ENCODE measurements at regions not wholly inside any gene's neighbourhood (a gene's known extent, or its start where the extent isn't known, plus 50 kb on each side); places are given as distances from the start of the nearest gene placed in this dataset.

GRCh38 chr18:71966791-71967190 lies 577.4 kb downstream of the CBLN2 start:
- no peaks in the 10 kb centered on the region for H3K4me1 Mint-ChIP-seq
- no peaks in the 10 kb centered on the region for H3K79me2 ChIP-seq (ENCODE audit: insufficient read depth, low read length)
- H3K36me3 ChIP-seq (replicated peaks in 1 of 2; ENCODE audit: control insufficient read depth in 1 of 2, insufficient read depth in 2 of 2, low read length in 2 of 2) = no peaks in the 10 kb centered on the region
- intact Hi-C loops (cut with micrococcal nuclease) = no loop called here
- H3K36me3 Mint-ChIP-seq = no peaks in the 10 kb centered on the region
- H3K4me1 ChIP-seq (ENCODE audit: control insufficient read depth in 1 of 2, insufficient read depth in 2 of 2, low read length in 2 of 2) = no peaks in the 10 kb centered on the region
- peaks cover 0 to 6% (median 2%) of the 10 kb centered on the region in 7 donors for H3K9me3 Mint-ChIP-seq
- no peaks in the 10 kb centered on the region for H4K20me1 ChIP-seq (ENCODE audit: insufficient read depth, low read length)
- H3K27me3 ChIP-seq (ENCODE audit: control insufficient read depth in 2 of 2, insufficient read depth in 2 of 2, low read length in 2 of 2) = no peaks in the 10 kb centered on the region
- no peak for DNase-seq
- no peak overlapping the region for H3K4me3 ChIP-seq (replicated peaks in 1 of 3; ENCODE audit: low read depth in 2 of 3, low read length in 3 of 3)
- no peaks in the 10 kb centered on the region for H3K27me3 Mint-ChIP-seq (ENCODE audit: low read depth in 3 of 3)
- TF ChIP-seq, protein P1, sequence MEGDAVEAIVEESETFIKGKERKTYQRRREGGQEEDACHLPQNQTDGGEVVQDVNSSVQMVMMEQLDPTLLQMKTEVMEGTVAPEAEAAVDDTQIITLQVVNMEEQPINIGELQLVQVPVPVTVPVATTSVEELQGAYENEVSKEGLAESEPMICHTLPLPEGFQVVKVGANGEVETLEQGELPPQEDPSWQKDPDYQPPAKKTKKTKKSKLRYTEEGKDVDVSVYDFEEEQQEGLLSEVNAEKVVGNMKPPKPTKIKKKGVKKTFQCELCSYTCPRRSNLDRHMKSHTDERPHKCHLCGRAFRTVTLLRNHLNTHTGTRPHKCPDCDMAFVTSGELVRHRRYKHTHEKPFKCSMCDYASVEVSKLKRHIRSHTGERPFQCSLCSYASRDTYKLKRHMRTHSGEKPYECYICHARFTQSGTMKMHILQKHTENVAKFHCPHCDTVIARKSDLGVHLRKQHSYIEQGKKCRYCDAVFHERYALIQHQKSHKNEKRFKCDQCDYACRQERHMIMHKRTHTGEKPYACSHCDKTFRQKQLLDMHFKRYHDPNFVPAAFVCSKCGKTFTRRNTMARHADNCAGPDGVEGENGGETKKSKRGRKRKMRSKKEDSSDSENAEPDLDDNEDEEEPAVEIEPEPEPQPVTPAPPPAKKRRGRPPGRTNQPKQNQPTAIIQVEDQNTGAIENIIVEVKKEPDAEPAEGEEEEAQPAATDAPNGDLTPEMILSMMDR (IDR thresholded peaks at IDR 0.05) = no peak
- no peak overlapping the region for H3K4me3 Mint-ChIP-seq
- no peak overlapping the region for H3K27ac Mint-ChIP-seq
- H3K9ac ChIP-seq (ENCODE audit: insufficient read depth, low read length, poor library complexity, severe bottlenecking) = no peak overlapping the region
- no peak overlapping the region for H3K4me2 ChIP-seq (replicated peaks; ENCODE audit: extremely low read depth, low read length, poor library complexity, severe bottlenecking)
- peaks cover 0 to 8% of the 10 kb centered on the region in 2 donors for H3K9me3 ChIP-seq (replicated peaks in 1 of 2; ENCODE audit: control insufficient read depth in 1 of 2, insufficient read depth in 1 of 2, low read length in 2 of 2)
- H3K27ac ChIP-seq (ENCODE audit: low read depth in 1 of 2, low read length in 2 of 2) = no peak overlapping the region
- H2AFZ ChIP-seq (ENCODE audit: insufficient read depth, low read depth, low read length, poor library complexity, severe bottlenecking) = no peak overlapping the region

- H3K4me1 Mint-ChIP-seq = no peaks in the 10 kb centered on the region
- DNase-seq = no peak
- peaks cover 0 to 1% (median 0%) of the 10 kb centered on the region in 3 donors for H3K27me3 Mint-ChIP-seq (ENCODE audit: low read depth in 3 of 3)
- peaks cover 0 to 7% (median 2%) of the 10 kb centered on the region in 7 donors for H3K9me3 Mint-ChIP-seq
- H3K36me3 Mint-ChIP-seq = no peaks in the 10 kb centered on the region
- no peak overlapping the region for H3K4me3 Mint-ChIP-seq
- Histone ChIP-seq H3K36me3 (replicated peaks in 1 of 2; ENCODE audit: control insufficient read depth in 1 of 2, insufficient read depth in 2 of 2, low read length in 2 of 2) (no peaks in the 10 kb centered on the region), H3K4me1 (ENCODE audit: control insufficient read depth in 1 of 2, insufficient read depth in 2 of 2, low read length in 2 of 2) (no peaks in the 10 kb centered on the region), H3K4me2 (replicated peaks; ENCODE audit: extremely low read depth, low read length, poor library complexity, severe bottlenecking) (no peak overlapping the region), H4K20me1 (ENCODE audit: insufficient read depth, low read length) (no peaks in the 10 kb centered on the region), H3K79me2 (ENCODE audit: insufficient read depth, low read length) (no peaks in the 10 kb centered on the region), H3K9ac (ENCODE audit: insufficient read depth, low read length, poor library complexity, severe bottlenecking) (no peak overlapping the region), H3K9me3 (replicated peaks in 1 of 2; ENCODE audit: control insufficient read depth in 1 of 2, insufficient read depth in 1 of 2, low read length in 2 of 2) (no peaks in the 10 kb centered on the region), H3K27me3 (ENCODE audit: control insufficient read depth in 2 of 2, insufficient read depth in 2 of 2, low read length in 2 of 2) (no peaks in the 10 kb centered on the region), H3K4me3 (replicated peaks in 1 of 3; ENCODE audit: low read depth in 2 of 3, low read length in 3 of 3) (no peak overlapping the region), H3K27ac (ENCODE audit: low read depth in 1 of 2, low read length in 2 of 2) (no peak overlapping the region), H2AFZ (ENCODE audit: insufficient read depth, low read depth, low read length, poor library complexity, severe bottlenecking) (no peak overlapping the region)
- H3K27ac Mint-ChIP-seq = no peak overlapping the region
- TF ChIP-seq, protein P1 (IDR thresholded peaks at IDR 0.05) = no peak
- WGBS (ENCODE audit: insufficient coverage) = no CpG with 5 or more reads among the region's 2 CpGs
- intact Hi-C loops (cut with micrococcal nuclease) = no loop called here
Measured at GRCh38 chr18:71958605-71959004, 585.5 kb downstream of the CBLN2 start.

All from CD14-positive monocyte (primary cell).